B cell (primary cell): ENCODE measurements at regions not wholly inside any gene's neighbourhood (a gene's known extent, or its start where the extent isn't known, plus 50 kb on each side); places are given as distances from the start of the nearest gene placed in this dataset.

ENCODE experiments used
- CTCF ChIP-seq: fragments of 200-600 bp; IDR thresholded peaks from one replicate; pipeline ENCODE4 v1.8.0; 2022; ENCODE audit warnings: antibody characterized with exemption, mild to moderate bottlenecking
- EZH2 ChIP-seq: IDR thresholded peaks from 2 replicates; pipeline ENCODE4 v1.6.1; 2012; ENCODE audit warnings: borderline replicate concordance, low read depth, mild to moderate bottlenecking, moderate library complexity, low read length; ENCODE audit not compliant: insufficient read depth, poor library complexity, severe bottlenecking

- TF ChIP-seq CTCF (no peak), EZH2 (no peak)
Observed at GRCh38 chr1:227433663-227434341, 115.5 kb upstream of the CDC42BPA start.
